ENCODE measurements at regions not wholly inside any gene's neighbourhood (a gene's known extent, or its start where the extent isn't known, plus 50 kb on each side); places are given as distances from the start of the nearest gene placed in this dataset.

DNA sequence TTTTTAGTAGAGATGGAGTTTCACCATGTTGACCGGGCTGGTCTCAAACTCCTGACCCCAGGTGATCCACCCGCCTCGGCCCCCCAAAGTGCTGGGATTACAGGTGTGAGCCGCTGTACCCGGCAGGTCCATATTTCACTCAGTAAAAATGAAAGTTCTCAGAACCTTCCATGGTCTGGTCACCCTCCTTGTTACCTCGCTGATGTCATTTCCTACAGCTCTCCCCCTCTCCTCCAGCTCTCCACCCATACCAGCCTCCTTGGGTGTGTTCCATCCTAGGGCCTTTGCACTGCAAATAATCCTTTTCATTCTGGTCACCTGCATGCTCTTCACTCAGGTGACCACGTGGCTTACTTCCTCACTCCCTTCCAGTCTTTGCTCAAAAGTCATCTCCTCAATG lies 78.2 kb upstream of the TNFSF11 start (continued):
- TF ChIP-seq, protein P1, sequence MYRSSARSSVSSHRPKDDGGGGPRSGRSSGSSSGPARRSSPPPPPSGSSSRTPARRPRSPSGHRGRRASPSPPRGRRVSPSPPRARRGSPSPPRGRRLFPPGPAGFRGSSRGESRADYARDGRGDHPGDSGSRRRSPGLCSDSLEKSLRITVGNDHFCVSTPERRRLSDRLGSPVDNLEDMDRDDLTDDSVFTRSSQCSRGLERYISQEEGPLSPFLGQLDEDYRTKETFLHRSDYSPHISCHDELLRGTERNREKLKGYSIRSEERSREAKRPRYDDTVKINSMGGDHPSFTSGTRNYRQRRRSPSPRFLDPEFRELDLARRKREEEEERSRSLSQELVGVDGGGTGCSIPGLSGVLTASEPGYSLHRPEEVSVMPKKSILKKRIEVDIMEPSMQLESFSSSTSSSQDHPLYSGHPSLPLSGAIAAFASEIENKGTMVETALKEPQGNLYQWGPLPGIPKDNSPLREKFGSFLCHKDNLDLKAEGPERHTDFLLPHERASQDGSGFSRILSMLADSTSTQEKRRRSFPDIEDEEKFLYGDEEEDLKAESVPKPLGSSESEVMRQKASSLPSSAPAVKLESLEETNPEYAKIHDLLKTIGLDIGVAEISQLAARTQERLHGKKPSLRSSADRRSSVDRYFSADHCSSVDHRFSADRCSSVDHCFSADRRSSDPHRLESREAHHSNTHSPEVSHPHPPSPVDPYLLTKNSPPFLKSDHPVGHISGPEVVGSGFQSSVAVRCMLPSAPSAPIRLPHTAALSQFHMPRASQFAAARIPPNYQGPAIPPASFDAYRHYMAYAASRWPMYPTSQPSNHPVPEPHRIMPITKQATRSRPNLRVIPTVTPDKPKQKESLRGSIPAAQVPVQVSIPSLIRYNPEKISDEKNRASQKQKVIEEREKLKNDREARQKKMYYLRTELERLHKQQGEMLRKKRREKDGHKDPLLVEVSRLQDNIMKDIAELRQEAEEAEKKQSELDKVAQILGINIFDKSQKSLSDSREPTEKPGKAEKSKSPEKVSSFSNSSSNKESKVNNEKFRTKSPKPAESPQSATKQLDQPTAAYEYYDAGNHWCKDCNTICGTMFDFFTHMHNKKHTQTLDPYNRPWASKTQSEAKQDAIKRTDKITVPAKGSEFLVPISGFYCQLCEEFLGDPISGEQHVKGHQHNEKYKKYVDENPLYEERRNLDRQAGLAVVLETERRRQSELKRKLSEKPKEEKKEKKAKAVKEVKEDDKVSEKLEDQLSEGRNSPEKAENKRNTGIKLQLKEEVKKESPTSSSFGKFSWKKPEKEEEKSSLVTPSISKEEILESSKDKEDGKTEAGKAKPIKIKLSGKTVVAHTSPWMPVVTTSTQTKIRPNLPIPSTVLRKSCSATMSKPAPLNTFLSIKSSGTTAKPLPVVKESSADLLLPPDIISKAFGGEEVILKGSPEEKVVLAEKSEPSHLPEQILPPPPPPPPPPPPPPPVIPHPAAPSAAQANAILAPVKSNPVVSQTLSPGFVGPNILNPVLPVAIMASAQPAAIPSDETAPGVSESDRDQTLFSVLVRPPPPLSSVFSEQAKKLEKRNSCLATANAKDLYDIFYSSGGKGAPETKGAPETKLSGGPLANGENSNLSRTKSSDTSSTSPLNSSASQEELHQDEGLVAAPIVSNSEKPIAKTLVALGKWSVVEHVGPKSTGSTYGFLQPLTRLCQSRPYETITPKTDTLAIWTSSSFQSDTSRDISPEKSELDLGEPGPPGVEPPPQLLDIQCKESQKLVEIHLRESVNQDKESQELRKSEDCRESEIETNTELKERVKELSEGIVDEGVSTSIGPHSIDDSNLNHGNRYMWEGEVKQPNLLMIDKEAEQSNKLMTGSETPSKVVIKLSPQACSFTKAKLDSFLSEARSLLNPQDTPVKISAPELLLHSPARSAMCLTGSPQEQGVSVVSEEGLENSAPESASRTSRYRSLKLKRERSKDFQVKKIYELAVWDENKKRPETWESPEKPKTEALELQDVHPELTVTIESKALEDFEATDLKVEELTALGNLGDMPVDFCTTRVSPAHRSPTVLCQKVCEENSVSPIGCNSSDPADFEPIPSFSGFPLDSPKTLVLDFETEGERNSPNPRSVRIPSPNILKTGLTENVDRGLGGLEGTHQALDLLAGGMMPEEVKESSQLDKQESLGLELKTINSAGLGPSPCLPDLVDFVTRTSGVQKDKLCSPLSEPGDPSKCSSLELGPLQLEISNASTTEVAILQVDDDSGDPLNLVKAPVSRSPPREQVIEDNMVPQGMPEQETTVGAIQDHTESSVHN (IDR thresholded peaks at IDR 0.05; ENCODE audit: borderline replicate concordance in 1 of 2, low read depth in 1 of 2), result no peak
- TF ChIP-seq POLR2B (IDR thresholded peaks at IDR 0.05; ENCODE audit: low read depth, partially characterized antibody) (no peak), CBFA2T3 (IDR thresholded peaks at IDR 0.05) (no peak), ARNT (IDR thresholded peaks at IDR 0.05) (no peak), CC2D1A (IDR thresholded peaks at IDR 0.05) (no peak), NR4A1 (CRISPR knock-in tag; IDR thresholded peaks at IDR 0.05) (no peak), NR4A1 (tag; IDR thresholded peaks at IDR 0.05) (no peak)
- TF ChIP-seq, protein P2, sequence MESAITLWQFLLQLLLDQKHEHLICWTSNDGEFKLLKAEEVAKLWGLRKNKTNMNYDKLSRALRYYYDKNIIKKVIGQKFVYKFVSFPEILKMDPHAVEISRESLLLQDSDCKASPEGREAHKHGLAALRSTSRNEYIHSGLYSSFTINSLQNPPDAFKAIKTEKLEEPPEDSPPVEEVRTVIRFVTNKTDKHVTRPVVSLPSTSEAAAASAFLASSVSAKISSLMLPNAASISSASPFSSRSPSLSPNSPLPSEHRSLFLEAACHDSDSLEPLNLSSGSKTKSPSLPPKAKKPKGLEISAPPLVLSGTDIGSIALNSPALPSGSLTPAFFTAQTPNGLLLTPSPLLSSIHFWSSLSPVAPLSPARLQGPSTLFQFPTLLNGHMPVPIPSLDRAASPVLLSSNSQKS (CRISPR knock-in tag; IDR thresholded peaks at IDR 0.05), result no peak

All from K562 (cell line).